GM06990 (cell line): ENCODE measurements at regions not wholly inside any gene's neighbourhood (a gene's known extent, or its start where the extent isn't known, plus 50 kb on each side); places are given as distances from the start of the nearest gene placed in this dataset.

ENCODE experiments used
- DNase-seq: peaks from one replicate; pipeline ENCODE4 v3.0.0-alpha.2; 2011; ENCODE audit not compliant: insufficient read length; ENCODE audit errors: extremely low read depth
- H3K27me3 ChIP-seq: replicated peaks from 2 replicates; pipeline ENCODE4 v1.6.0; 2011; ENCODE audit warnings: low read length; ENCODE audit not compliant: control insufficient read depth, insufficient read depth
- H3K36me3 ChIP-seq: 2 replicates; pipeline ENCODE4 v1.5.1; 2011; ENCODE audit warnings: low read length; ENCODE audit not compliant: control insufficient read depth, insufficient read depth
- H3K4me3 ChIP-seq: replicated peaks from 2 replicates; pipeline ENCODE4 v1.5.1; 2011; ENCODE audit warnings: low read depth, mild to moderate bottlenecking, control low read depth, low read length
- CTCF ChIP-seq: IDR thresholded peaks from 2 replicates; pipeline ENCODE4 v1.5.1; 2011; ENCODE audit warnings: low read length, control low read depth, mild to moderate bottlenecking, inconsistent platforms; ENCODE audit not compliant: insufficient read depth, poor library complexity, severe bottlenecking

GRCh38 chr2:217494557-217494956 is 508.2 kb downstream of the TNS1 start:
- TF ChIP-seq CTCF, result no peak
- H3K4me3 ChIP-seq, result no peak overlapping the region
- no peaks in the 10 kb centered on the region; the same call in none of the 2 replicates for H3K27me3 ChIP-seq
- H3K36me3 ChIP-seq, result no peaks in the 10 kb centered on the region
- no peak for DNase-seq

- DNase-seq, result no peak
- Histone ChIP-seq H3K27me3 (no peaks in the 10 kb centered on the region; the same call in none of the 2 replicates), H3K36me3 (no peaks in the 10 kb centered on the region), H3K4me3 (no peak overlapping the region)
- no peak for TF ChIP-seq CTCF
These were observed 511.5 kb downstream of the TNS1 start for GRCh38 chr2:217491271-217491670.

- Histone ChIP-seq H3K27me3 (no peaks in the 10 kb centered on the region; the same call in 1 of the 2 replicates), H3K36me3 (no peaks in the 10 kb centered on the region), H3K4me3 (no peak overlapping the region)
- no peak for DNase-seq
- TF ChIP-seq CTCF, result no peak
These were observed 513.4 kb downstream of the TNS1 start for GRCh38 chr2:217489145-217489960.

GRCh38 chr2:217484046-217484445 is 518.7 kb downstream of the TNS1 start:
- H3K36me3 ChIP-seq, result no peaks in the 10 kb centered on the region
- no peak for DNase-seq
- no peak overlapping the region for H3K4me3 ChIP-seq
- no peaks in the 10 kb centered on the region for H3K27me3 ChIP-seq
- TF ChIP-seq CTCF, result no peak

- no peak for TF ChIP-seq CTCF
- DNase-seq, result no peak
- no peaks in the 10 kb centered on the region for H3K27me3 ChIP-seq
- no peaks in the 10 kb centered on the region for H3K36me3 ChIP-seq
- no peak overlapping the region for H3K4me3 ChIP-seq
These were observed 520.6 kb downstream of the TNS1 start for GRCh38 chr2:217482056-217482710.
